ENCODE measurements at regions not wholly inside any gene's neighbourhood (a gene's known extent, or its start where the extent isn't known, plus 50 kb on each side); places are given as distances from the start of the nearest gene placed in this dataset.

DNA sequence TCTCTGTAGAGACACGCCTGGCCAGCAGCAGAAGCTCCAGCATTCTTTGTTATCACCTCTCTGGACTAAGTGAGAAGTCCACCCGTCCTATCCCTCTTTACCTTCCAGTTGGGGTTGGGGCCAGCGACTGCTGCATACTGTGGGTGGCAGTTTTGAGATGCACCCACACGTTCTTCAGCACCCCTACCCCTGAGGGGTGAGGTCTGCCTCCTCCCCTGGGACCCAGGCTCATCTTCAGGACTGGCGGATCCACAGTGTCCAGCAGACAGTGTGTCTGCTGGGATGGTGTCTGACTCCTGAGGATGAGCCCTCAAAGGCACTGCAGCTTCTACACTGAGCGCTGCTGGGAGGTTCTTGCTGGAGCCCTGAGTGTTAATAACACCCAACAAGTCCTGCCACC lies 78.8 kb downstream of the GADD45G start:
- Histone ChIP-seq H3K27me3 (ENCODE audit: insufficient read depth, low read depth, low read length) (no peaks in the 10 kb centered on the region), H3K4me2 (ENCODE audit: low read length) (no peak overlapping the region), H3F3A (ENCODE audit: insufficient read depth, low read length, poor library complexity, severe bottlenecking) (peaks cover 3% of the 10 kb centered on the region), H4K20me1 (ENCODE audit: insufficient read depth) (no peaks in the 10 kb centered on the region), H3K4me3 (ENCODE audit: low read length) (no peak overlapping the region), H3K9me3 (ENCODE audit: low read length) (no peaks in the 10 kb centered on the region), H3K9ac (ENCODE audit: low read length) (no peak overlapping the region), H3K27ac (ENCODE audit: low read length) (no peak overlapping the region), H3K36me3 (ENCODE audit: insufficient read depth, low read length) (no peaks in the 10 kb centered on the region), H2AFZ (ENCODE audit: low read depth, low read length) (no peak overlapping the region), H3K79me2 (replicated peaks; ENCODE audit: insufficient read depth, low read length) (no peaks in the 10 kb centered on the region), H3K9me2 (ENCODE audit: insufficient read depth, low read length) (no peaks in the 10 kb centered on the region)
- no peak for TF ChIP-seq POLR2AphosphoS5 (IDR thresholded peaks at IDR 0.05)
- TF ChIP-seq EZH2 (IDR thresholded peaks at IDR 0.05; ENCODE audit: borderline replicate concordance, insufficient read depth, low read length, poor library complexity, severe bottlenecking): no peak
- TF ChIP-seq TAF1 (IDR thresholded peaks at IDR 0.05; ENCODE audit: low read depth): no peak
- no peak for TF ChIP-seq RAD21 (conservative IDR thresholded peaks at IDR 0.05)
- TF ChIP-seq SMC3 (conservative IDR thresholded peaks at IDR 0.05; ENCODE audit: poor library complexity): no peak
- TF ChIP-seq EP300 (conservative IDR thresholded peaks at IDR 0.05; ENCODE audit: poor library complexity, severe bottlenecking): no peak

DNA sequence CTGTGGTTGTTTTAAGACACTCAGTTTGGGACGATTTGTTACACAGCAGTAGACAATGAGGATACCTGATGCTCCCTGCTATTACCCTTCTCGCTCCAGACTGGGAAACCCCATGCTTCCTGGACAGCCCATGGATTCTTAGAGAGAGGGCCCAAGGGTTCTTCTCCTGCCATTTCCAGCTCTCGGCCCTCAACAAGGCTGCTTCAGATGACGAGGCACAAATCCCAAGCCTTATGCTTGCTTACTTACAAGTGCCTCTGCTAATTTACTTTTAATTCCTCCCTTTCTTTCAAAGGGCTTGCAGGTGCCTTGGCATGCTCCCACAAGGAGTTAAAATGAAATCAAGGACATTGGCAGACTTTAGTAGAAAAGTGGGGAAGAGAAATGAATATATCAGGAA lies 79.4 kb downstream of the GADD45G start:
- Histone ChIP-seq H3F3A (ENCODE audit: insufficient read depth, low read length, poor library complexity, severe bottlenecking) (no peaks in the 10 kb centered on the region), H3K27me3 (ENCODE audit: insufficient read depth, low read depth, low read length) (no peaks in the 10 kb centered on the region), H2AFZ (ENCODE audit: low read depth, low read length) (no peak overlapping the region), H3K9me2 (ENCODE audit: insufficient read depth, low read length) (no peaks in the 10 kb centered on the region), H3K4me2 (ENCODE audit: low read length) (no peak overlapping the region), H3K79me2 (replicated peaks; ENCODE audit: insufficient read depth, low read length) (no peaks in the 10 kb centered on the region), H3K9ac (ENCODE audit: low read length) (no peak overlapping the region), H4K20me1 (ENCODE audit: insufficient read depth) (no peaks in the 10 kb centered on the region), H3K9me3 (ENCODE audit: low read length) (no peaks in the 10 kb centered on the region), H3K27ac (ENCODE audit: low read length) (no peak overlapping the region), H3K4me3 (ENCODE audit: low read length) (no peak overlapping the region), H3K36me3 (ENCODE audit: insufficient read depth, low read length) (no peaks in the 10 kb centered on the region)
- TF ChIP-seq, protein P1, sequence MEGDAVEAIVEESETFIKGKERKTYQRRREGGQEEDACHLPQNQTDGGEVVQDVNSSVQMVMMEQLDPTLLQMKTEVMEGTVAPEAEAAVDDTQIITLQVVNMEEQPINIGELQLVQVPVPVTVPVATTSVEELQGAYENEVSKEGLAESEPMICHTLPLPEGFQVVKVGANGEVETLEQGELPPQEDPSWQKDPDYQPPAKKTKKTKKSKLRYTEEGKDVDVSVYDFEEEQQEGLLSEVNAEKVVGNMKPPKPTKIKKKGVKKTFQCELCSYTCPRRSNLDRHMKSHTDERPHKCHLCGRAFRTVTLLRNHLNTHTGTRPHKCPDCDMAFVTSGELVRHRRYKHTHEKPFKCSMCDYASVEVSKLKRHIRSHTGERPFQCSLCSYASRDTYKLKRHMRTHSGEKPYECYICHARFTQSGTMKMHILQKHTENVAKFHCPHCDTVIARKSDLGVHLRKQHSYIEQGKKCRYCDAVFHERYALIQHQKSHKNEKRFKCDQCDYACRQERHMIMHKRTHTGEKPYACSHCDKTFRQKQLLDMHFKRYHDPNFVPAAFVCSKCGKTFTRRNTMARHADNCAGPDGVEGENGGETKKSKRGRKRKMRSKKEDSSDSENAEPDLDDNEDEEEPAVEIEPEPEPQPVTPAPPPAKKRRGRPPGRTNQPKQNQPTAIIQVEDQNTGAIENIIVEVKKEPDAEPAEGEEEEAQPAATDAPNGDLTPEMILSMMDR (IDR thresholded peaks at IDR 0.05; ENCODE audit: poor library complexity, severe bottlenecking): no peak
- TF ChIP-seq TAF1 (IDR thresholded peaks at IDR 0.05; ENCODE audit: low read depth): no peak
- no peak for TF ChIP-seq EP300 (conservative IDR thresholded peaks at IDR 0.05; ENCODE audit: poor library complexity, severe bottlenecking)
- no peak for TF ChIP-seq SMC3 (conservative IDR thresholded peaks at IDR 0.05; ENCODE audit: poor library complexity)
- TF ChIP-seq EZH2 (IDR thresholded peaks at IDR 0.05; ENCODE audit: borderline replicate concordance, insufficient read depth, low read length, poor library complexity, severe bottlenecking): no peak
- no peak for TF ChIP-seq POLR2AphosphoS5 (IDR thresholded peaks at IDR 0.05)
- no peak for TF ChIP-seq MXI1 (conservative IDR thresholded peaks at IDR 0.05; ENCODE audit: poor library complexity, severe bottlenecking)
- TF ChIP-seq, protein P2, sequence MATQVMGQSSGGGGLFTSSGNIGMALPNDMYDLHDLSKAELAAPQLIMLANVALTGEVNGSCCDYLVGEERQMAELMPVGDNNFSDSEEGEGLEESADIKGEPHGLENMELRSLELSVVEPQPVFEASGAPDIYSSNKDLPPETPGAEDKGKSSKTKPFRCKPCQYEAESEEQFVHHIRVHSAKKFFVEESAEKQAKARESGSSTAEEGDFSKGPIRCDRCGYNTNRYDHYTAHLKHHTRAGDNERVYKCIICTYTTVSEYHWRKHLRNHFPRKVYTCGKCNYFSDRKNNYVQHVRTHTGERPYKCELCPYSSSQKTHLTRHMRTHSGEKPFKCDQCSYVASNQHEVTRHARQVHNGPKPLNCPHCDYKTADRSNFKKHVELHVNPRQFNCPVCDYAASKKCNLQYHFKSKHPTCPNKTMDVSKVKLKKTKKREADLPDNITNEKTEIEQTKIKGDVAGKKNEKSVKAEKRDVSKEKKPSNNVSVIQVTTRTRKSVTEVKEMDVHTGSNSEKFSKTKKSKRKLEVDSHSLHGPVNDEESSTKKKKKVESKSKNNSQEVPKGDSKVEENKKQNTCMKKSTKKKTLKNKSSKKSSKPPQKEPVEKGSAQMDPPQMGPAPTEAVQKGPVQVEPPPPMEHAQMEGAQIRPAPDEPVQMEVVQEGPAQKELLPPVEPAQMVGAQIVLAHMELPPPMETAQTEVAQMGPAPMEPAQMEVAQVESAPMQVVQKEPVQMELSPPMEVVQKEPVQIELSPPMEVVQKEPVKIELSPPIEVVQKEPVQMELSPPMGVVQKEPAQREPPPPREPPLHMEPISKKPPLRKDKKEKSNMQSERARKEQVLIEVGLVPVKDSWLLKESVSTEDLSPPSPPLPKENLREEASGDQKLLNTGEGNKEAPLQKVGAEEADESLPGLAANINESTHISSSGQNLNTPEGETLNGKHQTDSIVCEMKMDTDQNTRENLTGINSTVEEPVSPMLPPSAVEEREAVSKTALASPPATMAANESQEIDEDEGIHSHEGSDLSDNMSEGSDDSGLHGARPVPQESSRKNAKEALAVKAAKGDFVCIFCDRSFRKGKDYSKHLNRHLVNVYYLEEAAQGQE (IDR thresholded peaks at IDR 0.05; ENCODE audit: borderline replicate concordance): no peak
- no peak for TF ChIP-seq RAD21 (conservative IDR thresholded peaks at IDR 0.05)
